HCT116 (cell line): ENCODE measurements at regions not wholly inside any gene's neighbourhood (a gene's known extent, or its start where the extent isn't known, plus 50 kb on each side); places are given as distances from the start of the nearest gene placed in this dataset.

Experiments
- CBX3 ChIP-seq: IDR thresholded peaks from 2 replicates; pipeline ENCODE4 v1.6.1; 2012; ENCODE audit warnings: low read depth
- CEBPB ChIP-seq: IDR thresholded peaks from 2 replicates; pipeline ENCODE4 v1.6.1; 2012; ENCODE audit warnings: low read depth
- CTCF ChIP-seq, 3 experiments: fragments of 200-600 bp in 1 of 3; sonication (generic) in 1 of 3; IDR thresholded peaks in 2 of 3; conservative IDR thresholded peaks in 1 of 3; 2 replicates each; pipeline ENCODE4 v1.5.1; 2012 to 2017; ENCODE audit warnings: low read depth in 2 of 3, low read length in 2 of 3, antibody characterized with exemption in 1 of 3, borderline replicate concordance in 1 of 3, control low read depth in 1 of 3, mild to moderate bottlenecking in 1 of 3, mixed read lengths in 1 of 3, mixed run types in 1 of 3, moderate library complexity in 1 of 3; ENCODE audit not compliant: insufficient read depth in 1 of 3
- EZH2 ChIP-seq: fragments of 200-600 bp; sonication (generic); IDR thresholded peaks from 2 replicates; pipeline ENCODE4 v1.6.1; 2017; ENCODE audit warnings: antibody characterized with exemption, mixed run types
- JUND ChIP-seq: IDR thresholded peaks from 2 replicates; pipeline ENCODE4 v1.6.1; 2012
- POLR2AphosphoS5 ChIP-seq: IDR thresholded peaks from 2 replicates; pipeline ENCODE4 v1.6.1; 2011; ENCODE audit warnings: mild to moderate bottlenecking, low read depth, low read length, moderate library complexity
- RAD21 ChIP-seq: IDR thresholded peaks from 2 replicates; pipeline ENCODE4 v1.6.1; 2012; ENCODE audit warnings: low read depth, mild to moderate bottlenecking
- SP1 ChIP-seq: IDR thresholded peaks from 2 replicates; pipeline ENCODE4 v1.6.1; 2012; ENCODE audit warnings: low read depth
- TCF7L2 ChIP-seq: IDR thresholded peaks from 2 replicates; pipeline ENCODE4 v1.7.0; 2011; ENCODE audit warnings: borderline replicate concordance, inconsistent platforms; ENCODE audit not compliant: insufficient read depth, insufficient read length; ENCODE audit errors: extremely low read depth
- YY1 ChIP-seq: IDR thresholded peaks from 2 replicates; pipeline ENCODE4 v1.6.1; 2011; ENCODE audit warnings: low read length, low read depth, moderate library complexity, mild to moderate bottlenecking; ENCODE audit not compliant: insufficient replicate concordance; ENCODE audit errors: extremely low read depth
- ZBTB33 ChIP-seq: IDR thresholded peaks from 2 replicates; pipeline ENCODE4 v1.6.1; 2011; ENCODE audit warnings: mild to moderate bottlenecking, low read length, moderate library complexity; ENCODE audit not compliant: insufficient replicate concordance; ENCODE audit errors: extremely low read depth

- TF ChIP-seq RAD21: no peak
- no peak for TF ChIP-seq EZH2
- no peak for TF ChIP-seq TCF7L2
- no peak for TF ChIP-seq CTCF (IDR thresholded peaks at IDR 0.05 in 2 of 3, conservative IDR thresholded peaks at IDR 0.05 in 1 of 3; ENCODE audit: borderline replicate concordance in 1 of 3, insufficient read depth in 1 of 3, low read depth in 2 of 3, low read length in 2 of 3)
- TF ChIP-seq ZBTB33: no peak
- TF ChIP-seq YY1: no peak
- no peak for TF ChIP-seq POLR2AphosphoS5
- no peak for TF ChIP-seq SP1
- TF ChIP-seq CEBPB: no peak
- no peak for TF ChIP-seq CBX3
- no peak for TF ChIP-seq JUND
Measured at GRCh38 chr2:19774805-19775176, 127.0 kb downstream of the TTC32 start.
